K562 (cell line): ENCODE measurements at regions not wholly inside any gene's neighbourhood (a gene's known extent, or its start where the extent isn't known, plus 50 kb on each side); places are given as distances from the start of the nearest gene placed in this dataset.

Source experiments
- ATAC-seq: fragments of 200-7000 bp; cut with Tn5 transposase; 3 replicates; pipeline ENCODE4 v1.9.1; 2020; ENCODE audit warnings: moderate library complexity
- BruUV-seq: library from RNA; stranded (reverse); fragments of 400-500 nt; replicated peaks from 2 replicates; lab custom pipeline; 2021; lab: Mats Ljungman, UMichigan
- CTCF ChIA-PET: fragments of 300-600 bp; formaldehyde crosslinking; extraction: SDS; loops from one replicate; lab custom pipeline; 2021; ENCODE audit warnings: low intra/inter-chr PET ratio; lab: Yijun Ruan, JAX
- POLR2A ChIA-PET: fragments of 300-600, 350-650 bp; sonication (Branson Sonifier 250); formaldehyde crosslinking; extraction: SDS; loops from one replicate; lab custom pipeline; 2021; ENCODE audit warnings: antibody characterized with exemption, inconsistent platforms; lab: Yijun Ruan, JAX
- DNase-seq, 4 experiments: peaks; one replicate each; pipeline versions ENCODE4 v3.0.0 to v3.0.0-alpha.2; 2011 to 2018; ENCODE audit warnings: low spot score in 3 of 4, mixed read lengths in 3 of 4; ENCODE audit errors: extremely low read depth in 1 of 4
- FAIRE-seq: peaks from 2 replicates; lab custom pipeline; 2011; peaks lifted over from hg19 to GRCh38; lab: Jason Lieb, UNC
- H2AFZ ChIP-seq: 2 replicates; pipeline ENCODE4 v1.6.0; 2011; ENCODE audit warnings: low read depth, low read length, control low read depth, inconsistent platforms
- H3K27ac ChIP-seq: fragments of 200-600 bp; 3 replicates; pipeline ENCODE4 v1.8.0; 2011; ENCODE audit warnings: low read depth, mild to moderate bottlenecking, control low read depth, inconsistent platforms, low read length, moderate library complexity, mixed read lengths; ENCODE audit errors: extremely low read depth
- H3K27me3 ChIP-seq, 2 experiments: fragments of 300-600 bp in 1 of 2; 2 replicates in 1 of 2; 3 replicates in 1 of 2; pipeline versions ENCODE4 v1.6.0 to v1.8.0; 2011; ENCODE audit warnings: inconsistent platforms in 2 of 2, low read length in 2 of 2, mild to moderate bottlenecking in 1 of 2, mixed read lengths in 1 of 2, moderate library complexity in 1 of 2; ENCODE audit not compliant: control insufficient read depth in 2 of 2, insufficient read depth in 2 of 2
- H3K36me3 ChIP-seq: fragments of 300-600 bp; 3 replicates; pipeline ENCODE4 v1.8.0; 2011; ENCODE audit warnings: mild to moderate bottlenecking, low read length, inconsistent platforms; ENCODE audit not compliant: control insufficient read depth, insufficient read depth
- H3K4me1 ChIP-seq, 2 experiments: fragments of 200-600 bp in 1 of 2; replicated peaks in 1 of 2; 2 replicates in 1 of 2; 3 replicates in 1 of 2; pipeline versions ENCODE4 v1.5.1 to v1.8.0; 2011; ENCODE audit warnings: inconsistent platforms in 2 of 2, low read length in 2 of 2, mild to moderate bottlenecking in 1 of 2, mixed read lengths in 1 of 2, moderate library complexity in 1 of 2; ENCODE audit not compliant: control insufficient read depth in 2 of 2, insufficient read depth in 2 of 2
- H3K4me2 ChIP-seq: 2 replicates; pipeline ENCODE4 v1.6.1; 2011; ENCODE audit warnings: low read length, control low read depth, inconsistent platforms, mixed read lengths; ENCODE audit not compliant: insufficient read depth
- H3K4me3 ChIP-seq: fragments of 200-600 bp; sonication (generic), shearing (Covaris generic); 2 replicates; pipeline ENCODE4 v1.5.1; 2016; ENCODE audit warnings: control low read depth, inconsistent platforms
- H3K79me2 ChIP-seq: fragments of 200-600 bp; 3 replicates; pipeline ENCODE4 v1.8.0; 2011; ENCODE audit warnings: low read length, inconsistent platforms; ENCODE audit not compliant: control insufficient read depth, insufficient read depth
- H3K9ac ChIP-seq, 2 experiments: 2 replicates each; pipeline versions ENCODE4 v1.6.0 to v1.6.1; 2011; ENCODE audit warnings: low read depth in 2 of 2, low read length in 2 of 2, control low read depth in 1 of 2, inconsistent platforms in 1 of 2, mild to moderate bottlenecking in 1 of 2, mixed read lengths in 1 of 2; ENCODE audit not compliant: insufficient read depth in 1 of 2
- H3K9me1 ChIP-seq: one replicate; pipeline ENCODE4 v1.6.0; 2011; ENCODE audit warnings: inconsistent platforms, mild to moderate bottlenecking, low read length, moderate library complexity; ENCODE audit not compliant: control insufficient read depth, insufficient read depth
- H3K9me3 ChIP-seq: replicated peaks from 2 replicates; pipeline ENCODE4 v1.5.1; 2011; ENCODE audit warnings: low read depth, low read length, inconsistent platforms; ENCODE audit not compliant: control insufficient read depth, insufficient read depth
- H4K20me1 ChIP-seq: replicated peaks from 2 replicates; pipeline ENCODE4 v1.6.1; 2011; ENCODE audit warnings: low read length, inconsistent platforms, mixed read lengths; ENCODE audit not compliant: control insufficient read depth, insufficient read depth
- CHD1 ChIP-seq: fragments of 200-600 bp; sonication (generic); IDR thresholded peaks from one replicate; pipeline ENCODE4 v1.6.1; 2012; ENCODE audit warnings: mild to moderate bottlenecking, moderate library complexity, low read length, inconsistent platforms
- DPF2 ChIP-seq: fragments of 450-650 bp; IDR thresholded peaks from 2 replicates; pipeline ENCODE4 v1.6.1; 2016
- ETS2 ChIP-seq: IDR thresholded peaks from 2 replicates; pipeline ENCODE4 v1.6.1; 2016; ENCODE audit warnings: borderline replicate concordance, missing genetic modification characterization, mild to moderate bottlenecking, moderate library complexity, missing compliant biosample characterization; ENCODE audit not compliant: poor library complexity, severe bottlenecking
- FOXK1 ChIP-seq: sonication (generic); formaldehyde crosslinking; IDR thresholded peaks from 2 replicates; pipeline ENCODE4 v1.8.0; 2022; ENCODE audit warnings: missing genetic modification reagents, mild to moderate bottlenecking, borderline replicate concordance
- NELFE ChIP-seq: IDR thresholded peaks from 2 replicates; pipeline ENCODE4 v1.6.1; 2011; ENCODE audit warnings: mild to moderate bottlenecking; ENCODE audit not compliant: insufficient read depth, insufficient read length
- SREBF1 ChIP-seq: fragments of 150-350 bp; IDR thresholded peaks from 2 replicates; pipeline ENCODE4 v1.6.1; 2014; ENCODE audit warnings: antibody characterized with exemption, low read depth, low read length, borderline replicate concordance
- STAT5B ChIP-seq: fragments of 250-450 bp; sonication (Bioruptor Pico); IDR thresholded peaks from 2 replicates; pipeline ENCODE4 v1.8.0; 2021; ENCODE audit warnings: mild to moderate bottlenecking, inconsistent platforms
- ZBTB12 ChIP-seq: fragments of 250-450 bp; sonication (Bioruptor Pico); IDR thresholded peaks from 2 replicates; pipeline ENCODE4 v1.4.0; 2020
- ZC3H4 ChIP-seq: sonication (generic); formaldehyde crosslinking; IDR thresholded peaks from 2 replicates; pipeline ENCODE4 v1.9.0; 2021; ENCODE audit warnings: missing genetic modification reagents, borderline replicate concordance
- WGBS: fragments of 100-300 bp; shearing (Covaris generic); methylation state at CpG from one replicate; pipeline ENCODE4 v1.1.6; 2016; ENCODE audit warnings: low coverage, mixed read lengths; ENCODE audit not compliant: insufficient coverage; ENCODE audit errors: missing lambda C conversion rate; 5-methylcytosine and 5-hydroxymethylcytosine counted together
- in situ Hi-C: fragments of 300-500 bp; cut with MboI; formaldehyde crosslinking; loops from 4 replicates; pipeline ENCODE4 v1.15.0; 2018; ENCODE audit warnings: inconsistent platforms, mixed read lengths
- intact Hi-C: fragments of 100-400 bp; cut with micrococcal nuclease; formaldehyde crosslinking; loops from 2 replicates; pipeline ENCODE4 v1.14.2; 2022

- intact Hi-C loops = no loop called here
- no peak overlapping the region for H2AFZ ChIP-seq
- TF ChIP-seq ETS2 (tag) = no peak
- no peak for TF ChIP-seq FOXK1 (CRISPR knock-in tag)
- no peak for TF ChIP-seq CHD1
- TF ChIP-seq NELFE = no peak
- TF ChIP-seq SREBF1 = no peak
- no peak for TF ChIP-seq STAT5B (CRISPR knock-in tag)
- TF ChIP-seq DPF2 = no peak
- no peak for TF ChIP-seq ZC3H4
- TF ChIP-seq ZBTB12 (CRISPR knock-in tag) = no peak
- H3K27ac ChIP-seq = no peak overlapping the region
- no peaks in the 10 kb centered on the region for H3K79me2 ChIP-seq
- no peaks in the 10 kb centered on the region for H3K27me3 ChIP-seq
- no peak for DNase-seq
- BruUV-seq = no TSS peak
- H3K4me1 ChIP-seq = no peaks in the 10 kb centered on the region
- no peak overlapping the region for H3K4me3 ChIP-seq
- no peak for FAIRE-seq
- H3K36me3 ChIP-seq = no peaks in the 10 kb centered on the region
- ChIA-PET POLR2A (no interaction called here), CTCF (no interaction called here)
- in situ Hi-C loops = no loop called here
- WGBS = 1% methylated on average over 7 of the region's 7 CpGs
- H3K9me3 ChIP-seq = no peaks in the 10 kb centered on the region
- H3K4me2 ChIP-seq = no peak overlapping the region
- H4K20me1 ChIP-seq = no peaks in the 10 kb centered on the region; the same call in 1 of the 2 replicates
- no peaks in the 10 kb centered on the region for H3K9me1 ChIP-seq
- ATAC-seq = no peak
- H3K9ac ChIP-seq = no peak overlapping the region
Observed at GRCh38 chr5:2492476-2492875, 259.0 kb downstream of the IRX2 start.
